ENCODE measurements at regions not wholly inside any gene's neighbourhood (a gene's known extent, or its start where the extent isn't known, plus 50 kb on each side); places are given as distances from the start of the nearest gene placed in this dataset.

GRCh38 chr2:16408331-16409005 lies 257.2 kb downstream of the CYRIA start:
- DNase-seq (ENCODE audit: low read depth) = no peak
- TF ChIP-seq CTCF (IDR thresholded peaks at IDR 0.05; ENCODE audit: insufficient read depth, low read depth, low read length) = no peak
- no peak overlapping the region for H3K4me3 ChIP-seq (ENCODE audit: low read depth, low read length)

- no peak for DNase-seq (ENCODE audit: low read depth)
- H3K4me3 ChIP-seq (ENCODE audit: low read depth, low read length) = no peak overlapping the region
- no peak for TF ChIP-seq CTCF (IDR thresholded peaks at IDR 0.05; ENCODE audit: insufficient read depth, low read depth, low read length)
Observed at GRCh38 chr2:16407358-16407757, 258.3 kb downstream of the CYRIA start.

GRCh38 chr2:16406496-16407289 lies 258.9 kb downstream of the CYRIA start:
- no peak for TF ChIP-seq CTCF (IDR thresholded peaks at IDR 0.05; ENCODE audit: insufficient read depth, low read depth, low read length)
- no peak overlapping the region for H3K4me3 ChIP-seq (ENCODE audit: low read depth, low read length)
- no peak for DNase-seq (ENCODE audit: low read depth)

DNA sequence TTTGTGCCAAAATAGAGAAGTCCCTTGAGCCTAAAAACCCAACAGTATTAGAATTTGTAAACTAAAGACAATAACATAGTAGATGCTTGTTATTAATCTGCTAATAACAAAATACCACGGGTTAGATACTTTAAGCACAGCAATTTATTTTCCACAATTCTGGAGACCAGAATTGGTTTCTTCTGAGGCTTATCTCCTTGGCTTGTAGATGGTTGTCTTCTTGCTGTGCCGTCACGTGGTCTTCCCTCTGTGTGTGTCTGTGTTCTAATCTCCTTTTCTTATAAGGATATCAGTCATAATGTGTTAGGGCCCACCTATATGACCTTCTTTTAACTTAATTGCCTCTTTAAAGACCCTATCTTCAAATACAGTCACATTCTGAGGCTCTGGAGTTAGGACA lies 260.1 kb downstream of the CYRIA start:
- TF ChIP-seq CTCF (IDR thresholded peaks at IDR 0.05; ENCODE audit: insufficient read depth, low read depth, low read length) = no peak
- no peak for DNase-seq (ENCODE audit: low read depth)
- H3K4me3 ChIP-seq (ENCODE audit: low read depth, low read length) = no peak overlapping the region

- no peak overlapping the region for H3K4me3 ChIP-seq (ENCODE audit: low read depth, low read length)
- DNase-seq (ENCODE audit: low read depth) = no peak
- TF ChIP-seq CTCF (IDR thresholded peaks at IDR 0.05; ENCODE audit: insufficient read depth, low read depth, low read length) = no peak
Observed at GRCh38 chr2:16404551-16405300, 260.9 kb downstream of the CYRIA start.

DNA sequence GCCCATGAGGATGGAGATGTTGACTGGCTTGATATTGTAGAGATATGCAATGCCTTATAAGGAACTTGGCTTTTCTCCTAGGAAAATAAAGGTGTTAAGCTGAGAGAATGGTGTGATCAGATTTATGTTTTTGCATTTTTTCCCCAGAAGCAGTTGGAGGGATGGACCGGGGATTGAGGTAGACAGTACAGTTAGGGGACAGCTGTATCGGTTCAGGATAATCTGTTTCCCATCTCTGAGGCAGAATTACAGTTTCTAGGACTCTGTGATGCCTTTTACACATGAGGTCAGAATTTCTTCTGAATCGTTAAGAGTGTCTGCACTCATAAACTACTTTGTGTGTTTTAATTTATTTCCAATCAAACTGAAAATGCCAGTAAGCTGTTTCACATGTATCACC lies 261.5 kb downstream of the CYRIA start:
- TF ChIP-seq CTCF (IDR thresholded peaks at IDR 0.05; ENCODE audit: insufficient read depth, low read depth, low read length) = no peak
- no peak for DNase-seq (ENCODE audit: low read depth)

More for the DNA sequence above, 261.5 kb downstream of the CYRIA start:
- H3K4me3 ChIP-seq (ENCODE audit: low read depth, low read length) = no peak overlapping the region
